ENCODE measurements at regions not wholly inside any gene's neighbourhood (a gene's known extent, or its start where the extent isn't known, plus 50 kb on each side); places are given as distances from the start of the nearest gene placed in this dataset.

DNA sequence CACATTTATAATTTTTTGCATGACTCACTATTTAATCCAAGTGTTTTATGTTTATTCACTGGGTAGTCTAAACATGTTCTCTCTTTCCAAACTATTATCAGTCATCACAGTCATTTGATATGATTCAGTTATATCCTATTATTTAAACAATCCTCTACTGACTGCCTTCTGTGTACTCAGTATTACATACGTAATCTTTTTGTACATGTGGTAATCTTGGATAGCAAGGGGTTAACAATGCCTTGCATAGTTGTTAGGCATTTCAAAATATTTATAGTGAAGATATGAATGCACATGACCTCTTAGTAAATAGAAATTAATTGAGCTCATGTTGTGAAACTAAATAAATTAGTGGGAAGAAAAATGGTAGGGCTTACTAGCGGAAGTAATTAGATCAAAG is 379.4 kb upstream of the KIAA1217 start:
- TF ChIP-seq EZH2 (IDR thresholded peaks at IDR 0.05; ENCODE audit: low read depth), result no peak
- TF ChIP-seq, protein P1, sequence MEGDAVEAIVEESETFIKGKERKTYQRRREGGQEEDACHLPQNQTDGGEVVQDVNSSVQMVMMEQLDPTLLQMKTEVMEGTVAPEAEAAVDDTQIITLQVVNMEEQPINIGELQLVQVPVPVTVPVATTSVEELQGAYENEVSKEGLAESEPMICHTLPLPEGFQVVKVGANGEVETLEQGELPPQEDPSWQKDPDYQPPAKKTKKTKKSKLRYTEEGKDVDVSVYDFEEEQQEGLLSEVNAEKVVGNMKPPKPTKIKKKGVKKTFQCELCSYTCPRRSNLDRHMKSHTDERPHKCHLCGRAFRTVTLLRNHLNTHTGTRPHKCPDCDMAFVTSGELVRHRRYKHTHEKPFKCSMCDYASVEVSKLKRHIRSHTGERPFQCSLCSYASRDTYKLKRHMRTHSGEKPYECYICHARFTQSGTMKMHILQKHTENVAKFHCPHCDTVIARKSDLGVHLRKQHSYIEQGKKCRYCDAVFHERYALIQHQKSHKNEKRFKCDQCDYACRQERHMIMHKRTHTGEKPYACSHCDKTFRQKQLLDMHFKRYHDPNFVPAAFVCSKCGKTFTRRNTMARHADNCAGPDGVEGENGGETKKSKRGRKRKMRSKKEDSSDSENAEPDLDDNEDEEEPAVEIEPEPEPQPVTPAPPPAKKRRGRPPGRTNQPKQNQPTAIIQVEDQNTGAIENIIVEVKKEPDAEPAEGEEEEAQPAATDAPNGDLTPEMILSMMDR (conservative IDR thresholded peaks at IDR 0.05), result no peak
